Jurkat, Clone E6-1 (cell line): ENCODE measurements at regions not wholly inside any gene's neighbourhood (a gene's known extent, or its start where the extent isn't known, plus 50 kb on each side); places are given as distances from the start of the nearest gene placed in this dataset.
"Not testable (repeated sequence)": the region's sequence is repeated elsewhere in the genome, so short reads cannot be mapped to it uniquely, and the experiment has no call there.

Experiments
- DNase-seq: peaks from one replicate; pipeline ENCODE4 v3.0.0-alpha.2; 2011; ENCODE audit warnings: low read depth, low spot score
- H3K4me3 ChIP-seq: 2 replicates; pipeline ENCODE4 v1.5.1; 2011; ENCODE audit warnings: mild to moderate bottlenecking, low read length, control low read depth, moderate library complexity

GRCh38 chr4:162535121-162535520, 371.3 kb upstream of the FSTL5 start:
- DNase-seq = no peak
- H3K4me3 ChIP-seq = no peak overlapping the region

GRCh38 chr4:162523171-162523570, 359.4 kb upstream of the FSTL5 start:
- H3K4me3 ChIP-seq = no peak overlapping the region
- DNase-seq = no peak

DNA sequence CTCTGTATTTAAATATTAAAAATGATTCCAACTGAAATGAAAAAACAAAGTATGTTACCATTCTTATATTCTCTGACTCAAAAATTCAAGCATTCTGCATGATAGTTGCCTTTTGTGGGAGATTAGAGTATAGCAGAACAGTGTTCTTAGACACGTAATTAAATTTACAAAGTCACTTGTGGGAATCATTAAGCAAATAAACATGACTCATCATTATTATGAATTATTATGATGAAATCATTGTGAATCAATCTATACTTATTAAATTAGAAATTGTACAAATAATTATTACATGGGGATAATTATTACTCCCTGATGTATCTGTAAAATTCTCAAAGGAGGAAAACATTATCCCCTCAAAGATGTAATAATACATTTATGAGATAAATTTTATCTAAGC, 358.9 kb upstream of the FSTL5 start:
- no peak overlapping the region for H3K4me3 ChIP-seq
- DNase-seq = no peak

DNA sequence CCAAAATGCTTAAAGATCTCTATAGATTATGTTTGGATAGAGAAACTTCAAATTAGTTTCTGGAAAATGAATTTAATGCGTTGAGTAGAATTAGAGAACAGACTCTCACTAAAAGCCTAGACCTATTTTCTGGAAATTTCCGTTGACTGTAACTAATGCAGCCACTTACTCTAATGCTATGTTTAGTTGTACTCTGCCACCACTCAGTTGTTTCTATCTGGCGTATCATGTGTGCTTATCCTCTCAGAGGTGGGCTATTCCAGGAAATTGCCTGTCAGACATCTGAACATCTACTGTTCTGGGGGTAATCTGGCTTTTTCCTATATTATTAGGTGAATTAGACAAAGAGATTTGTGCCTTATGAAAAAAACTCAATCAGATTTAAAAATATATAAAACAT, 347.1 kb upstream of the FSTL5 start:
- H3K4me3 ChIP-seq = no peak overlapping the region
- no peak for DNase-seq

DNA sequence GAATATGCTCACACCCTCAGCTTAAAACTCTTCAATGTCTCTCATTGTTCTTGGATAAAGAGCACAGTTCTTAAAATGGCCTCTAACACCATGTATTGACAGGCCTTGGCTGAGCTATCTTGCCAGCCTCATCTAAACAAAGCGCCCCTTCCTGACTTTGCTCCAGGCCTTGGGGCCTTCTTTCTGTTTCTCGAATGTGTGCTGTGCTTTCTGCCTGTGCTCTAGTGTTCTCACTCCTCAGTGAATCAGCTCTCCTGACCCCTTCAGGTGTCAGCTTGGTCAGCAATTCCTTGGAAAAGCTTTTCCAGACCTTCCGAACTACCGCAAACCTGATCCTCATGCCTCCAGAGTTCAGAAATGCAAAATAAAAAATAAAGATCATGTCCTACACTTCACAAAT, 346.3 kb upstream of the FSTL5 start:
- DNase-seq = no peak
- H3K4me3 ChIP-seq = no peak overlapping the region

- H3K4me3 ChIP-seq = no peak overlapping the region
- no peak for DNase-seq
These were observed 345.5 kb upstream of the FSTL5 start for GRCh38 chr4:162509333-162509732.

GRCh38 chr4:162506253-162506652, 342.5 kb upstream of the FSTL5 start:
- H3K4me3 ChIP-seq = no peak overlapping the region
- DNase-seq = no peak

- no peak overlapping the region for H3K4me3 ChIP-seq
- DNase-seq = no peak
These were observed 340.1 kb upstream of the FSTL5 start for GRCh38 chr4:162503868-162504267.

DNA sequence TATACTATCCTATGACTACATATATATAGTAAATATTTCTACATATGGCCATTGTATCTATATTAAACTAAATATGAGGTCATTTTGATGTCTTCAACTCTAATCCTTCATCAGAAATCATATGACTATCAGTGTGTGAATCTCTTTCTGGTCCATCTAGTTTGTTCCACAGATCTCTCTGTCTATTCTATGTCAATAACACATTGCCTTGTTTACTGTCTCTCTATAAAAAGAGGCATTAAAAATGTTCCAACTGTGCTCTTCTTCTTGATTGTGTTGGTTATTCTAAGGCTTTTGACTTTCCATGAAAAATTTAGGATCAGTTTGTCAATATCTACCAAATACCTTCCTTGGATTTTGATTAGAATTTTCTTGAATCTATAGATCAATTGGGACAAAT, 338.3 kb upstream of the FSTL5 start:
- no peak for DNase-seq

DNA sequence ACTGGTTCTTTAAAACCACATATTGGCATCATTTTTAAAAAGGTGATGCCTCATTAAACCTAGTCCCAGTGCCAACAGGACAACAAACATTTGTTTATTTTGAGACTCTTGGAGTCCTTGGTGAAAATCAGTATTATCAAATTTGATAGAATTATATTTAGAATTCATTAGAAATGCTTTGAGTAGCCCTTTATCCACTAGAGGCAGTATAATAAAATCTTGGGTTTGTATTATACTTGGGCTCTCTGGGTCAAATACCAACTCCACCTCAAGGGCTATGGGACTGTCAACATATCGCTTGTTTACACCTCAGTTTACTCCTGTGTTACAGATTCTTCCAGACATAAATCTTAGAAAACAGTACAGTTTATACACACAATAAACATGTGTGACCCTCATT, 335.7 kb upstream of the FSTL5 start:
- no peak overlapping the region for H3K4me3 ChIP-seq
- DNase-seq = no peak

More for the DNA sequence above, 338.3 kb upstream of the FSTL5 start:
- H3K4me3 ChIP-seq = no peak overlapping the region

- no peak overlapping the region for H3K4me3 ChIP-seq
- DNase-seq = no peak
These were observed 334.4 kb upstream of the FSTL5 start for GRCh38 chr4:162498168-162498567.

- peak; percentile 37 for DNase-seq
- no peak overlapping the region for H3K4me3 ChIP-seq
These were observed 333.9 kb upstream of the FSTL5 start for GRCh38 chr4:162497564-162498167.

GRCh38 chr4:162494935-162495334, 331.1 kb upstream of the FSTL5 start:
- DNase-seq = no peak
- H3K4me3 ChIP-seq = no peak overlapping the region

DNA sequence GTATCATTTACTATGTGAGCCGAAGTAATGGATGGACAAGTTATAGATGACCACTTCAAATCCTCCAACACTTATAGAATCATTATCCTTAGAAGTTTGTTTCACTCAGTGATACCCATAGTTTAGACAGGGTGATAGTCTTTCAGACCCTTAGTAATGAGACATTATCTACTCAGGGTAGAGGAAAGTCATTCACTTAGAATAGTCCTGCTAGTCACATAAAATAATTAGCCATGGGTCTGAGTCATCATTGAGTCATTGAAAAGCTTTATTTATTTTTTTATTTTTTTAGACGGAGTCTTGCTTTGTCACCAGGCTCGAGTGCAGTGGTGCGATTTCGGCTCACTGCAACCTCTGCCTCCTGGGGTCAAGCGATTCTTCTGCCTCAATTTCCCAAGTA, 321.7 kb upstream of the FSTL5 start:
- no peak overlapping the region for H3K4me3 ChIP-seq
- no peak for DNase-seq

- DNase-seq = no peak
- H3K4me3 ChIP-seq = no peak overlapping the region
These were observed 311.4 kb upstream of the FSTL5 start for GRCh38 chr4:162475246-162475645.

- no peak overlapping the region for H3K4me3 ChIP-seq
- no peak for DNase-seq
These were observed 306.2 kb upstream of the FSTL5 start for GRCh38 chr4:162469977-162470376.

GRCh38 chr4:162465356-162465755, 301.6 kb upstream of the FSTL5 start:
- H3K4me3 ChIP-seq, DNase-seq: not testable (repeated sequence)

DNA sequence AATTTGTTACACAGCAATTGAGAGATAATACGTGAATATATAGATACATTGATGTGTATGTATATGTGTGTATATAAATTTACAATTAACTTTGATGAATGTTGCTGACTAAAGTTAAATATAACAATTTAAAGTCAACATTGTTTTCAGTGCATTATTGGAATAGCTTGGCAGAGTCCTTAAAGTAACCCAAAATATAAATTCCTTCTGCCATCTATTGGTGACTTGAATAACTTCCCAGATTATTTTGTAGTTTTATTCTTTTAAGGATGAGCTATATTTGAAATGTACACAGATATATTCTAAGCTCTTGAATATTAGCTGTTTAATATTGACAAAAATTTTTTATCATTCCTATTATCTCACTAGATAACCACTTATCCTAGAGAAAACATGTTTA, 298.2 kb upstream of the FSTL5 start:
- no peak overlapping the region for H3K4me3 ChIP-seq
- DNase-seq = no peak

- no peak for DNase-seq
- no peak overlapping the region for H3K4me3 ChIP-seq
These were observed 294.3 kb upstream of the FSTL5 start for GRCh38 chr4:162458051-162458450.

DNA sequence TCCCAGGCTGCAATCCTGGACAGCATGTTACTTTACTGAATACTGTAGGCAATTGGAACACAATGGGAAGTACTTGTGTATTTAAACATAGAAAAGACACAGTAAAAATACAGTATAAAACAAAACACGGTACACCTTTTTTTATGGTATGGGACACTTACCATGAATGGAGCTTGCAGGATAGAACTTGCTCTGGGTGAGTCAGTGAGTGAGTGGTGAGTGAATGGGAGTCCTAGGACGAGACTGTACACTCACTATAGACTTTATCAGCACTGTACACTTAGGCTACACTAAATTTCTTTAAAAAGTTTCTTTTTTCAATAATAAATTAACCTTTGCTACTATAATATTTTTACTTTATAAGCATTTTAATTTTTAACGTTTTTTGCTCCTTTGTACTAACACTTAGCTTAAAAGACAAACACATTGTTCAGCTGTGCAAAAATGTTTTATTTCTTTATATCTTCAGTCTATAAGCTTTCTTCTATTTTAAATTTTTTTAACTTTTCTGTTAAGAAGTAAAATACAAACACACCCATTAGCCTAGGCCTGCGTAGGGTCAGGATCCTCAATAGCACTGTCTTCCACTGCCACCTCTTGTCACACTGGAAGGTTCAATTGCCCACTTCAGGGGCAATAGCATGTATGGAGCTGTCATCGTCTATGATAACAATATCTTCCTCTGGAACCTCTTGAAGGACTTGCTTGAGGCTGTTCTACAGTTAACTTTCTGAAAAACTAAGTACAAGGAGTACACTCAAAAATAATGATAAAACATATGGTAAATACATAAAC, 293.5 kb upstream of the FSTL5 start:
- no peak for DNase-seq
- H3K4me3 ChIP-seq = no peak overlapping the region

DNA sequence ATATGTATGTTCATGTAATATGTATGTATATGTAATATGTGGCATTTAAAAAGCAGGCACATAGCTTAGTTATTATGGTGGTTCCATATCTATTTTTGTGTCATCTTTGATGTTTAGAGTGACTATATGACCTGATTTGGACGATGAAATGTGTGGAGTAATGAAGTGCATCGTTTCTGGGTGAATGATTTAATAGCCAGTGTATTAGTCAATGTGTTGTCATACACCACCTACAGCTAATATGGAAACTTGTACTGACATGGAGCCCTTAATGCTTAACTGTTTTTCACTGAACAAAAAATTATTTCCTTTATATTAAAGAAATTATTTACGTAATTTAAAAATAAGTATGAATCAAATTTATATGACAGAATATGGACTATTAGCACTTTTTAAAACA, 292.3 kb upstream of the FSTL5 start:
- DNase-seq = no peak
- no peak overlapping the region for H3K4me3 ChIP-seq
